Activated naive CD4-positive, alpha-beta T cell treated with Interleukin-2 at 50 U/mL for 16 hours (primary cell): ENCODE measurements at regions not wholly inside any gene's neighbourhood (a gene's known extent, or its start where the extent isn't known, plus 50 kb on each side); places are given as distances from the start of the nearest gene placed in this dataset.

Source experiments
- DNase-seq: peaks from one replicate; pipeline ENCODE4 v3.0.0-alpha.2; 2020

DNA sequence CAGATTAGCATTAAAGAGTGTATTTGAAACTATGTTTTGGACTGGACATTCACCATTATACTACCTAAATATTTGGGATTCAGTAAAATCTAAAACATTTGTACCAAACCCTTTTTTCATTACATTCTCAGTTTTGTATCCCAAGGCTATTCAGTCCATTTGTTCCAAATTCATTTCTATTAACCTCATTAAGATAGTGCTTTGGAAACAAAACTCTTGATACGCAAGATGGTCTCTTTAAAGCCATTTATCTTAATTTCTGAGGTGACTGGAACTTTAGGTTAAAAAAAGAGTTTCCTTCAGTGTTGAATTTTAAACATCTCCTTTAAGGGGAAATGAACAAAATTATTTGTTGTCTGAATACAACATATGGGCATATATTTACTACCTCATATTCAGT lies 702.5 kb upstream of the GRAMD2B start:
- DNase-seq: no peak

GRCh38 chr5:125722550-125722949 lies 700.7 kb upstream of the GRAMD2B start:
- DNase-seq: no peak

DNA sequence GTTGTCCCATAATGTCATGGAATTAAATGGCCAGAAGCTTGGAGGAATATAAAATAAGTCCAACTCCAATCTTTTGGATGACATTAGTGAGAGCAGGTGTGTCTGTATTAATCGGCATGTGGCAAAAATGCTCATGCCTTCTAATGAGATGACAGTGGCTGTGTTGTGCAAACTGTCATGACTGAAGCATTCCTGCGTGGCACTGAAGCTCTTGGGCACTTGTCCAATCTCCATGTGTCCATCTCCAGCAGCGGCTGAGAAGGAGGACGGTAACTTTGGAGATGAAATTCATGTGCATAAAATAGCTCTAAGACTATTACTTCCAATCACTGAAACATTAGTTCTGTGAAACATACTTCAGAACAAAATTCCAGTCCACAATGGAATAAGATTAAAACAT lies 697.5 kb upstream of the GRAMD2B start:
- DNase-seq: no peak

DNA sequence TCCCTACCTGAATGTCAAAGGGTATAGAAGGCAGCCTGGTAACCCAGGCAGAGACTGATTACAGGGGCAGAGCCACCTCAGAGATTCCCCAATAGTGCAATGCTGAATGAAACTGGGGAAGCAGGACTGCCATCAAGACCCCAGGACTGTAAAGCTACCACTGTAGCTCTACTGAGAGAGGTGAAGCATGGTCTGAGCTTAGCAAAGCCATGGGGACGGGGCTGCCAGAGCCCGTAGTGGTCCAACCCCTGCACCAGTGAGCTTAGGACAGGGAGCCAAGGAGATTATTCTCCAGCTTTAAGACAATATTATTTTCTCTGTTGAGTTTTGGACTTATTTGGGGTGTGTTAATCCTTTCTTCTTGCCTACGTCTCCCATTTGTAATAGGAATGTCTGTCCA lies 679.3 kb upstream of the GRAMD2B start:
- DNase-seq: no peak

DNA sequence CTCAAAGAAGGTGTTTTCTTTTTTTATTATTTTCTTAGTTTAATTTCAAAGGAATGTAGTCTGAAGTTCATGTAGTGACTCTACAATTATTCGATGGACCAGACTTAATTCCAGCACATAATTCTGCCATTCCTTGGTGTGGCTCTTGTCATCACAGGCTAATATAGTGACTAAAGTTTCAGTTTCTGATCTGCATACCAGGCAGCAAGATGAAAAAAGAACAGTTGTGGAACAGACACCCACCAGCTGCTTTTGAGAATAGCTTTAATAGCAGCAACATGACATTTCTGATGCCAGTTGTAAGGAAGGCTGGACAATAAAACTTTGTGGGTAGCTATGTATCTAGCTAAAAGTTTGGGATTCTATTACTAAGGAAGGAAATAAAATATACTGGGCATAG lies 676.3 kb upstream of the GRAMD2B start:
- no peak for DNase-seq

- no peak for DNase-seq
Measured at GRCh38 chr5:125750147-125750860, 672.9 kb upstream of the GRAMD2B start.

DNA sequence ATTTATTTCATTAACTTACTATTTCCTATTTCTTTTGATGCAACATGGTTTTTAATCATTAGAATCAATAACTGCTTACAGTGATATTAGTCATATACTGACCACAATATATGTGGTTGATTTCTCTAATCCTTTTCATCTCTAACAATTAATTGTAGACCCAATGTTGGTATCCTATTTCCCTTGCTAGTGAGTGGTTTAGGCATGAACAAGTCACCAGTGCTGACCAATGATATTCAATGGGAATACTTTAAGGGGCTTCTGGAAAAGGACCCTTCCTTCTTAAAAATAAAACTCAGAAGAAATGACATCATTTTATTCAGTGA lies 672.4 kb upstream of the GRAMD2B start:
- DNase-seq: no peak

DNA sequence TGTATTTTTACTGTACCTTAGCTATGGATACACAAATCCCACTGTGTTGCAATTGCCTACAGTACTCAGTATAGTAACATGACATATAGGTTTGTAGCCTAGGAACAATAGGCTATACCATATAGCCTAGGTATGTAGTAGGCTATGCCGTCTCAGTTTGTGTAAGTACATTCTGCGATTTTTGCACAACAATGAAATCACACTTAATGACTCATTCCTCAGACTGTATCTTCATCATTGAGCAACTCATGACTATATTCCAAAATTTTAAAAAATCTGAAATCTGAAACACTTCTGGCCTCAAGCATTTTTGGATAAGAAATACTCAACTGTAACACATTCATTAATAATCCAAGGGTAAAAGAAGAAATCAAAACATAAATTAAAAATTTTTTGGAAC lies 666.8 kb upstream of the GRAMD2B start:
- DNase-seq: no peak

DNA sequence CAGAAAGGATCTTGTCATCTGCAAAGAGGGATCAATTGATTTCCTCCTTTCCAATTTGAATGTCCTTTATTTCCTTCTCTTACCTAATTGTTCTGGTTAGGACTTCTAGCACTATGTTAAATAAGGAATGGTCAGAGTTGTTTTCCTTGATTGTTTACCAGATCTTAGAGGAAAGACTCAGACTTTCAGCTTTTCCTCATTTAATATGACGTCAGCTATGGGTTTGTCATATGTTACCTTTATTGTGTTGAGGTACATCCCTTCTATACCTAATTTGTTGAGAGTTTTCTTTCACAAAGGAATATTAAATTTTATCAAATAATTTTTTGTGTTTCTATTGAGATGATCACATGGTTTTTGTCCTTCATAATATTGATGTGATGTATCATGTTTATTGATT lies 656.5 kb upstream of the GRAMD2B start:
- DNase-seq: no peak

GRCh38 chr5:125775896-125776295 lies 647.3 kb upstream of the GRAMD2B start:
- no peak for DNase-seq

DNA sequence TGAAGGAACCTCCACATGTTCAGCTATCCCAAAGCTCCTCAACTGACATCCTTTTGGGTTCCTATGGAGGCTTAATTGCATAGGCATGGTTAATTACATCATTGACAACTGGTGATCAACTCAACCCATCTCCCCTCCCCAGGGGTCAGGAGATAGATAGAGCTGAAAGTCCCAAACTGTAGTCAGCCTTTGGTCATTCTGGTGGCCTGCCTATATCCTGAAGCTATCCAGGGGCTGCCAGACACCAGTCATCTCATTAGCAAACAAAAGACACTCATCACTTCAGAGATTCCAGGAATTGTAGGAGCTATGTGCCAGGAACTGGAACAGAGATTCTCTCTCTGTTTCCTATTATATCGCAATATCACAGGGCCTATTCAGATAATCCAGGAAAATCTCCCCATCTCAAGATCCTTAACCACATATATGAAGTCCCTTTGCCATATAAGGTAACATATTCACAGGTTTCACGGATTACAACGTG lies 646.5 kb upstream of the GRAMD2B start:
- no peak for DNase-seq

DNA sequence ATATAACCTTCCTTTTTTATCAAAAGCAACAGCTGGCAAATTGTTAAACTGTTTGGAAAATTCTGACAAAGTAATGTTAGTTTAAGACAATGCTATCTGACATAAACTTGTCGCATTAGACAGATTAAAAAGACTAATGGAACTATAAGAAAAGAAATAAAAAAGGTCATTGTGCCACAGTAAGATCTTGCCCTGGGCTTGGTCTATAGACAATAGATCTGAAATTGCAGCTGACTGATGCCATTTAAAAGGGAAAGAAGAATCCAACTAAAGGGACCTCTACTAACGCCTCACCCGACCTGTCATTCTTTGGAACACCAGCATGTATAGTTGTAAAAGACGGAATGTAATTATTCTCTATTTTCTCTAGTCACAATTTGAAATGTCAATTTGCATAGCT lies 644.4 kb upstream of the GRAMD2B start:
- DNase-seq: no peak

DNA sequence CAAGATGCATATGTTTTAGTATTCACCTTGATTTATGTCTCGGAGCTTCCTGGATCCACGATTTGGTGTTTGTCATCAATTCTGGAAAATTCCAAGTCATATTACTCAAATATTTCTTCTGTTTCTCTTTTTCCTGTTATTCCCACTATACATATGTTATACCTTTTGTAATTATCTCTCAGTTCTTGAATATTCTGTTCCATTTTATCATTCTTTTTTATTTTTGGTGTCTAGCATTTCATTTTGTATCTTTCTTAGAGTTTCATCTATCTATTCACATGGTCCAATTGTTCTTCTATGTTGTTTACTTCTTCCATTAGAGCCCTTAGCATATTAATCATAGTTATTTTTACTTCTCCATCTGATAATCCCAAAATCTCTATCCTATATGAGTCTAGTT lies 637.8 kb upstream of the GRAMD2B start:
- DNase-seq: no peak

- DNase-seq: no peak
Measured at GRCh38 chr5:125786021-125786420, 637.2 kb upstream of the GRAMD2B start.

DNA sequence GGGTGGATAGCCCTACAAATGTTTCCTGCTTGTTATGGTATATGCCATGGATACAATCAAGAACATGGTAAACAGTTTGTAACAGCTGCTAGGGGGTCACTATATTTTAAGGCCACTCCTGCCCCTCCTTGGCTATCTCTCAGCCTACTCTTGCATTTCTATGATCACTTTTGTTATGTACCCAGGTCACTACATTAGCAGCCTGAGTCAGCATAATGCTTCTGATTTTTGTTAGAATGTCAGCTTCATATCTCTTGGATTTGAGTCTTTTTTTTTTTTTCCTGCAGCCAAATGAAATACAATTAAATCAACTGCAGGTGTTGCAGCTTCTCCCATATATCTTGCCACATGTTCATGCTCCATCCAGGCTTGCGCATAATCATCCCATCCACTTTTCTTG lies 629.7 kb upstream of the GRAMD2B start:
- no peak for DNase-seq

- DNase-seq: no peak
Measured at GRCh38 chr5:125794922-125795321, 628.3 kb upstream of the GRAMD2B start.

GRCh38 chr5:125798307-125798706 lies 624.9 kb upstream of the GRAMD2B start:
- no peak for DNase-seq

- DNase-seq: no peak
Measured at GRCh38 chr5:125812651-125813050, 610.6 kb upstream of the GRAMD2B start.

DNA sequence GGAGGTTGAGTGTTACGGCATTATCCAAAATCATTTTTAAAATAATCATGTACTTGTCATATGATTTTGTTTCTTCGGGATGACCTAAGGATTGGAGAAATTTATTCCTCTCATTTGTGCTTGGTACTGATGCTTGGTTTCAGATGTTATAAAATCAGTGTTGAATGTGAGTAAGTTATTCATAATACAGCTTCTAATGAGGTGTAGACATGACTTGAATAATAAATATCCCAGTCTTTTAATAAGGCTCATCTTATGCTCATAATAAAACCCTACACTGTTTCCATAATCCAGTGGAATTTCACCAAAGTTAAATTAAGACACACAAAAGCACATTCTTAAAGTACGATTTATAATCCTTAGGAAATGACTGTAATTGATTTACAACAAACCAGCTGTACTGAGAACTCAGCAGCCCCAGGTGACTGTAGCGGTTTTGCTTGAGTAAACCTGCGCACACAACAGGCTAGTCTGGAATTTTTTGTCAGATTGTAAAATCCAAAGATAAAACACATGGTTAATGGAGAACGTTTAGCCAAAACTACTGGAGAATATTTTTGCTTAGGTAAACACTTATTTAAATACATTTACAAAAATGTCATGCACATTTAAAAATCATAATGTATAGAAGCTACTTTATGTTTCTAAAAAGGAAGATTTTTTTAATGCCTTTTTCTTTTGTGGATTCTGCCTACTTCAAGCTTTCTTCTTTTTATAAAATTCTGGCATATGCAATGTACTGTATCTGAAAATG lies 609.8 kb upstream of the GRAMD2B start:
- no peak for DNase-seq

- DNase-seq: no peak
Measured at GRCh38 chr5:125814119-125814518, 609.1 kb upstream of the GRAMD2B start.

DNA sequence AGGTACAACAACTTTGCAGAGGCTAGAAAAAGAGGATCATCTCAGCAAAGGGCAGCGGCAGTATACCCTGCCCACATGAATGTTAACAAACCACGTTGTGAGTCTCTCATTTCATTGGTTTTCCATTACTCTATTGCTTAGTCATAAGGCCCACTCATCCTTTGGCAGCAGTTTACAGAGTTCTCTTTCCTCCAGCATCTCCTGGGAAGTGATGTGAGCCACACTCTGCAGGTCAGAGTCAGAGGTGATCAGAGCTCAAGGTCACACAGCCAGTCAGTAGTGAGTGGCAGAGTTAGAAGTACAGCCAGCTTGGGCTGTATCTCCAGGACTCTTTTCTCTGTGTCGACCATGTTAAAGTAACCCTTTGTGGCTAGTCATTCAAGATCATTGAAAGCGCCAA lies 599.6 kb upstream of the GRAMD2B start:
- no peak for DNase-seq

DNA sequence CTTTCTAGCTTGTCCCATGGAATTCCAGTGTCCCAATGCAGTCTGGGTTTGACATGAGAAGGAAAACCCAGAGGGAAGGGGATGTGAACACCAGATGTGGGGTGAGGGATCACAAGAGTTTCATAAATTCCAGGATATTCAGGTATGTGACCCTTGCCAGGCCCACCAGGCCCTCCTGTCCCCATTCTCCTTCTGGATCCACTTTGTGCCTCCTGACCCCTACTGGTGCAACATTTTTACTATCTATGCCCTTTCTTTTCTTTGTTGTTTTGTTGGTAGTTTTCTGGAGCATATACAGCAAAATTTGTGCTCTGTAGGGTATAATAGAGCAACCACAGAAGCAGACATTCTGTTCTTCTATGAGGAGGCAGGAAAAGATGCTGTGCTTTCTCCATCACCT lies 597.0 kb upstream of the GRAMD2B start:
- DNase-seq: no peak

DNA sequence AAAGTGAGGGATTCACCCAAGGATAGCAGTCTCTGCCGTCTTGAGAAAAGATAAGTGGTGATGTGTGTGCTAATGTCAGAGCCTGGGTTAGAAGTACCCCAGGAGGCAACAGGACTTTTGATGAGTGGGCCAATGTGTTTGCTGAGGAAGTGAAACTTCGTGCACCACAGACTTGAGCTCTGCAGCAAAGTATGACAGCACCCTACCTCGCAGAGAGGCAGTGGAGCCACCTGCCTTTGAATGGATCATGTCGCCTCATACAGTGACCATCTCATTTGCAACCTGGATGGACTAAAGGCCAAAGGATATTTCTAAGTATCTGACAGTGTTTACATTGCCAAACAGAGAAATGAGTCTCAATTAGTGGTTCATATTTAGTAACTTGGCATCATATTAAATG lies 593.9 kb upstream of the GRAMD2B start:
- no peak for DNase-seq

DNA sequence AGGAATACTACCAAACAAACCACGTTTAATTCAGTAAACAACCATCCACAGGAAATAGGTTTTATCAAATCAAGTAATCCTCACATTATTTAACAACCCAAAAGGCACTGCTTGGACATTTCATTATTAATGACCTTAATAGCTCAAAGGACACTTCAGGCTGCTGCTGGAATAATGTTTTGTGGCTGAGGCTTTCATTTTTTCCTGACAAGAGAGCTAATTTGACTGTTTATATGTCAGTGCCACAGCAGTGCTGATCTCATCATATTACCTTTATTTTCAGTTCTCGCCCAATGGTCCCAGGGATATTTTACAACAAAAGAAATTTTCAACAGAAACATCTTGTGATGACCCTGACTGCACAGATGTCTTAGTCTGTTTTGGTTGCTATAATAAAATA lies 589.8 kb upstream of the GRAMD2B start:
- DNase-seq: no peak
